ENCODE measurements at regions not wholly inside any gene's neighbourhood (a gene's known extent, or its start where the extent isn't known, plus 50 kb on each side); places are given as distances from the start of the nearest gene placed in this dataset.
"Not testable (repeated sequence)": the region's sequence is repeated elsewhere in the genome, so short reads cannot be mapped to it uniquely, and the experiment has no call there.

GRCh38 chr3:26193558-26193957 lies 403.7 kb downstream of the OXSM start:
- DNase-seq, result no peak

GRCh38 chr3:26196781-26197180 lies 406.9 kb downstream of the OXSM start:
- DNase-seq, result no peak

- no peak for DNase-seq
Observed at GRCh38 chr3:26198609-26199008, 408.7 kb downstream of the OXSM start.

GRCh38 chr3:26202169-26202568 lies 412.3 kb downstream of the OXSM start:
- no peak for DNase-seq

- no peak for DNase-seq
Observed at GRCh38 chr3:26205475-26205874, 415.6 kb downstream of the OXSM start.

- no peak for DNase-seq
Observed at GRCh38 chr3:26208201-26208600, 414.4 kb upstream of the LRRC3B start.

- DNase-seq, result no peak
Observed at GRCh38 chr3:26229801-26230200, 392.8 kb upstream of the LRRC3B start.

GRCh38 chr3:26233374-26233773 lies 389.2 kb upstream of the LRRC3B start:
- no peak for DNase-seq

- no peak for DNase-seq
Observed at GRCh38 chr3:26236531-26236930, 386.0 kb upstream of the LRRC3B start.

GRCh38 chr3:26237036-26237682 lies 385.4 kb upstream of the LRRC3B start:
- DNase-seq, result no peak

- DNase-seq, result not testable (repeated sequence)
Observed at GRCh38 chr3:26244586-26244985, 378.0 kb upstream of the LRRC3B start.

- DNase-seq, result no peak
Observed at GRCh38 chr3:26245236-26245635, 377.3 kb upstream of the LRRC3B start.

GRCh38 chr3:26246901-26247300 lies 375.7 kb upstream of the LRRC3B start:
- DNase-seq, result no peak

GRCh38 chr3:26247712-26248111 lies 374.9 kb upstream of the LRRC3B start:
- no peak for DNase-seq

- no peak for DNase-seq
Observed at GRCh38 chr3:26252001-26252400, 370.6 kb upstream of the LRRC3B start.

GRCh38 chr3:26256224-26256623 lies 366.3 kb upstream of the LRRC3B start:
- DNase-seq, result no peak

GRCh38 chr3:26259176-26259575 lies 363.4 kb upstream of the LRRC3B start:
- DNase-seq, result no peak

GRCh38 chr3:26260139-26260538 lies 362.4 kb upstream of the LRRC3B start:
- no peak for DNase-seq

GRCh38 chr3:26264708-26265107 lies 357.9 kb upstream of the LRRC3B start:
- DNase-seq, result no peak

- no peak for DNase-seq
Observed at GRCh38 chr3:26271848-26272247, 350.7 kb upstream of the LRRC3B start.

- no peak for DNase-seq
Observed at GRCh38 chr3:26273196-26273595, 349.4 kb upstream of the LRRC3B start.

GRCh38 chr3:26279091-26279490 lies 343.5 kb upstream of the LRRC3B start:
- DNase-seq, result no peak

GRCh38 chr3:26280517-26280916 lies 342.1 kb upstream of the LRRC3B start:
- DNase-seq, result no peak

- DNase-seq, result no peak
Observed at GRCh38 chr3:26281284-26281985, 341.1 kb upstream of the LRRC3B start.

- DNase-seq, result not testable (repeated sequence)
Observed at GRCh38 chr3:26284503-26284902, 338.1 kb upstream of the LRRC3B start.
